CD14-positive monocyte (primary cell): ENCODE measurements at regions not wholly inside any gene's neighbourhood (a gene's known extent, or its start where the extent isn't known, plus 50 kb on each side); places are given as distances from the start of the nearest gene placed in this dataset.

Source experiments
- DNase-seq, 3 donors: peaks; one replicate each; pipeline ENCODE4 v3.0.0-alpha.2; 2011 to 2022
- H2AFZ ChIP-seq: 2 replicates; pipeline ENCODE4 v1.6.0; 2012; ENCODE audit warnings: mild to moderate bottlenecking, low read depth, low read length, inconsistent platforms; ENCODE audit not compliant: insufficient read depth, poor library complexity, severe bottlenecking
- H3K27ac ChIP-seq, 2 donors: 1 replicate in 1 of 2; 2 replicates in 1 of 2; pipeline ENCODE4 v1.5.1; 2012 to 2013; ENCODE audit warnings: low read length in 2 of 2, control low read depth in 1 of 2, inconsistent platforms in 1 of 2, low read depth in 1 of 2, mild to moderate bottlenecking in 1 of 2
- H3K27me3 ChIP-seq, 2 donors: one replicate each; pipeline versions ENCODE4 v1.6.0 to v1.6.1; 2011 to 2013; ENCODE audit warnings: low read length in 2 of 2; ENCODE audit not compliant: control insufficient read depth in 2 of 2, insufficient read depth in 2 of 2
- H3K36me3 ChIP-seq, 2 donors: replicated peaks in 1 of 2; 1 replicate in 1 of 2; 2 replicates in 1 of 2; pipeline versions ENCODE4 v1.5.1 to v1.6.1; 2012 to 2013; ENCODE audit warnings: low read length in 2 of 2, control low read depth in 1 of 2, inconsistent platforms in 1 of 2, mild to moderate bottlenecking in 1 of 2; ENCODE audit not compliant: insufficient read depth in 2 of 2, control insufficient read depth in 1 of 2
- H3K4me1 ChIP-seq, 2 donors: 1 replicate in 1 of 2; 2 replicates in 1 of 2; pipeline versions ENCODE4 v1.5.1 to v1.6.1; 2012 to 2013; ENCODE audit warnings: low read length in 2 of 2, control low read depth in 1 of 2, inconsistent platforms in 1 of 2, mild to moderate bottlenecking in 1 of 2, moderate library complexity in 1 of 2; ENCODE audit not compliant: insufficient read depth in 2 of 2, control insufficient read depth in 1 of 2
- H3K4me2 ChIP-seq: replicated peaks from 2 replicates; pipeline ENCODE3; 2012; ENCODE audit warnings: low read length, moderate library complexity, mild to moderate bottlenecking; ENCODE audit not compliant: poor library complexity, severe bottlenecking; ENCODE audit errors: extremely low read depth
- H3K4me3 ChIP-seq, 3 experiments: fragments of 200-600 bp in 1 of 3; sonication (generic) in 1 of 3; replicated peaks in 1 of 3; 1 replicate in 2 of 3; 2 replicates in 1 of 3; pipeline ENCODE4 v1.5.1; 2011 to 2013; ENCODE audit warnings: low read length in 3 of 3, mild to moderate bottlenecking in 3 of 3, control low read depth in 2 of 3, low read depth in 2 of 3, inconsistent platforms in 1 of 3, moderate library complexity in 1 of 3
- H3K79me2 ChIP-seq: 2 replicates; pipeline ENCODE4 v1.6.0; 2012; ENCODE audit warnings: mild to moderate bottlenecking, control low read depth, inconsistent platforms, low read length, moderate library complexity; ENCODE audit not compliant: insufficient read depth
- H3K9ac ChIP-seq: 2 replicates; pipeline ENCODE4 v1.6.0; 2017; ENCODE audit warnings: low read length, mild to moderate bottlenecking; ENCODE audit not compliant: insufficient read depth, poor library complexity, severe bottlenecking
- H3K9me3 ChIP-seq, 2 donors: replicated peaks in 1 of 2; 1 replicate in 1 of 2; 2 replicates in 1 of 2; pipeline versions ENCODE4 v1.5.1 to v1.6.1; 2012 to 2013; ENCODE audit warnings: low read length in 2 of 2, control low read depth in 1 of 2; ENCODE audit not compliant: control insufficient read depth in 1 of 2, insufficient read depth in 1 of 2
- H4K20me1 ChIP-seq: 2 replicates; pipeline ENCODE4 v1.6.0; 2012; ENCODE audit warnings: mild to moderate bottlenecking, low read length, control low read depth, moderate library complexity; ENCODE audit not compliant: insufficient read depth
- H3K27ac Mint-ChIP-seq, 7 donors: one replicate each; pipeline ENCODE4 v1.8.0; 2020; ENCODE audit warnings: mild to moderate bottlenecking in 7 of 7, mixed read lengths in 7 of 7, moderate library complexity in 6 of 7, inconsistent platforms in 2 of 7
- H3K27me3 Mint-ChIP-seq, 3 donors: one replicate each; pipeline ENCODE4 v1.8.0; 2021 to 2022; ENCODE audit warnings: low read depth in 3 of 3, mild to moderate bottlenecking in 3 of 3, mixed read lengths in 3 of 3, moderate library complexity in 3 of 3, inconsistent platforms in 1 of 3
- H3K36me3 Mint-ChIP-seq, 2 donors: one replicate each; pipeline ENCODE4 v1.8.0; 2020; ENCODE audit warnings: mixed read lengths in 2 of 2, inconsistent platforms in 1 of 2, mild to moderate bottlenecking in 1 of 2
- H3K4me1 Mint-ChIP-seq: one replicate; pipeline ENCODE4 v1.8.0; 2020; ENCODE audit warnings: mild to moderate bottlenecking, mixed read lengths
- H3K4me3 Mint-ChIP-seq, 2 donors: one replicate each; pipeline ENCODE4 v1.8.0; 2020; ENCODE audit warnings: mild to moderate bottlenecking in 2 of 2, mixed read lengths in 2 of 2, moderate library complexity in 1 of 2
- H3K9me3 Mint-ChIP-seq, 7 donors: one replicate each; pipeline ENCODE4 v1.8.0; 2020 to 2022; ENCODE audit warnings: mixed read lengths in 7 of 7, mild to moderate bottlenecking in 6 of 7, moderate library complexity in 6 of 7, inconsistent platforms in 2 of 7
- CTCF ChIP-seq: fragments of 200-600 bp; IDR thresholded peaks from one replicate; pipeline ENCODE4 v1.8.0; 2022; ENCODE audit warnings: antibody characterized with exemption, mild to moderate bottlenecking
- WGBS: methylation state at CpG from one replicate; pipeline ENCODE4 v1.1.5; 2013; ENCODE audit warnings: missing lambda C conversion rate; ENCODE audit not compliant: insufficient coverage; 5-methylcytosine and 5-hydroxymethylcytosine counted together
- intact Hi-C, 2 donors: fragments of 100-400 bp; cut with micrococcal nuclease; formaldehyde crosslinking; loops; one replicate each; pipeline versions ENCODE4 v1.15.0 to v1.15.1; 2023

DNA sequence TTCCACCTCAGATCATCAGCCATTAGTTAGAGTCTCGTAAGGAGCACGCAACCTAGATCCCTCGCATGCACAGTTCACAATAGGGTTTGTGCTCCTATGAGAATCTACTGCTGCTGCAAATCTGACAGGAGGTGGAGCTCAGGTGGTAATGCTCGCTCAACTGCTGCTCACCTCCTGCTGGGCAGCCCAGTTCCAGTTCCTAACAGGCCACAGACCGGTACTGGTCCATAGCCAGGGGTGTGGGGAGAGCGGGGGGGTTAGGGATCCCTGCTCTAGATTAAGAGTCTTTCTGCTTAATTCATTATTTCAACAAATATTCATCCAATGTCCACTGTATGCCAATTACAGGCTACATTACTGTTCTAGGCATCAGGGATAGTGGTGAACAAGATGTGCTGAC is 170.4 kb upstream of the KBTBD8 start:
- H3K27me3 Mint-ChIP-seq: peaks cover 0 to 3% (median 2%) of the 10 kb centered on the region in 3 donors
- H3K9me3 Mint-ChIP-seq: peaks cover 0 to 2% (median 0%) of the 10 kb centered on the region in 7 donors
- Histone ChIP-seq H3K4me2 (no peak overlapping the region), H2AFZ (no peak overlapping the region), H3K4me1 (no peaks in the 10 kb centered on the region), H3K27ac (no peak overlapping the region), H4K20me1 (no peaks in the 10 kb centered on the region), H3K4me3 (no peak overlapping the region), H3K27me3 (no peaks in the 10 kb centered on the region), H3K79me2 (no peaks in the 10 kb centered on the region), H3K36me3 (no peaks in the 10 kb centered on the region), H3K9ac (no peak overlapping the region), H3K9me3 (no peaks in the 10 kb centered on the region)
- H3K36me3 Mint-ChIP-seq: no peaks in the 10 kb centered on the region
- H3K4me1 Mint-ChIP-seq: no peaks in the 10 kb centered on the region
- no peak overlapping the region for H3K27ac Mint-ChIP-seq
- intact Hi-C loops: no loop called here
- WGBS: 97% methylated on average over 3 of the region's 6 CpGs
- no peak for TF ChIP-seq CTCF
- H3K4me3 Mint-ChIP-seq: no peak overlapping the region
- no peak for DNase-seq

GRCh38 chr3:66828303-66828702 is 169.8 kb upstream of the KBTBD8 start:
- Histone ChIP-seq H3K36me3 (no peaks in the 10 kb centered on the region), H3K27me3 (no peaks in the 10 kb centered on the region), H3K79me2 (no peaks in the 10 kb centered on the region), H3K27ac (no peak overlapping the region), H3K4me2 (no peak overlapping the region), H3K9ac (no peak overlapping the region), H3K4me1 (no peaks in the 10 kb centered on the region), H3K4me3 (no peak overlapping the region), H2AFZ (no peak overlapping the region), H4K20me1 (no peaks in the 10 kb centered on the region), H3K9me3 (no peaks in the 10 kb centered on the region)
- Mint-ChIP-seq H3K27ac (no peak overlapping the region), H3K4me1 (no peaks in the 10 kb centered on the region), H3K9me3 (peaks cover 0 to 2% (median 0%) of the 10 kb centered on the region in 7 donors), H3K4me3 (no peak overlapping the region), H3K36me3 (no peaks in the 10 kb centered on the region), H3K27me3 (peaks cover 0 to 3% (median 2%) of the 10 kb centered on the region in 3 donors)
- no CpG with 5 or more reads among the region's 1 CpG for WGBS
- intact Hi-C loops: no loop called here
- no peak for DNase-seq
- TF ChIP-seq CTCF: no peak
